ENCODE measurements at regions not wholly inside any gene's neighbourhood (a gene's known extent, or its start where the extent isn't known, plus 50 kb on each side); places are given as distances from the start of the nearest gene placed in this dataset.

- no peak for DNase-seq
Observed at GRCh38 chr9:118215549-118215948, 511.3 kb downstream of the TLR4 start.

- no peak for DNase-seq
Observed at GRCh38 chr9:118222375-118222774, 518.2 kb downstream of the TLR4 start.

GRCh38 chr9:118223111-118223510 lies 518.9 kb downstream of the TLR4 start:
- no peak for DNase-seq

GRCh38 chr9:118230329-118230728 lies 526.1 kb downstream of the TLR4 start:
- DNase-seq, result no peak

GRCh38 chr9:118236625-118237024 lies 532.4 kb downstream of the TLR4 start:
- no peak for DNase-seq

- DNase-seq, result no peak
Observed at GRCh38 chr9:118238139-118238538, 533.9 kb downstream of the TLR4 start.

- DNase-seq, result no peak
Observed at GRCh38 chr9:118252027-118252426, 547.8 kb downstream of the TLR4 start.

GRCh38 chr9:118262191-118262590 lies 558.0 kb downstream of the TLR4 start:
- DNase-seq, result no peak

- DNase-seq, result no peak
Observed at GRCh38 chr9:118263949-118264348, 559.7 kb downstream of the TLR4 start.

GRCh38 chr9:118268046-118268445 lies 563.8 kb downstream of the TLR4 start:
- DNase-seq, result no peak

- no peak for DNase-seq
Observed at GRCh38 chr9:118269623-118270022, 565.4 kb downstream of the TLR4 start.

GRCh38 chr9:118271331-118271730 lies 567.1 kb downstream of the TLR4 start:
- no peak for DNase-seq

- no peak for DNase-seq
Observed at GRCh38 chr9:118271936-118272335, 567.7 kb downstream of the TLR4 start.

- no peak for DNase-seq
Observed at GRCh38 chr9:118273048-118273447, 568.8 kb downstream of the TLR4 start.

- DNase-seq, result no peak
Observed at GRCh38 chr9:118276784-118277183, 572.6 kb downstream of the TLR4 start.

GRCh38 chr9:118281772-118282171 lies 577.6 kb downstream of the TLR4 start:
- DNase-seq, result no peak

- DNase-seq, result no peak
Observed at GRCh38 chr9:118283488-118283887, 579.3 kb downstream of the TLR4 start.

- no peak for DNase-seq
Observed at GRCh38 chr9:118290116-118290515, 585.9 kb downstream of the TLR4 start.

- no peak for DNase-seq
Observed at GRCh38 chr9:118295413-118295812, 591.2 kb downstream of the TLR4 start.

- DNase-seq, result no peak
Observed at GRCh38 chr9:118302721-118303120, 598.5 kb downstream of the TLR4 start.

GRCh38 chr9:118303216-118303615 lies 599.0 kb downstream of the TLR4 start:
- no peak for DNase-seq

- no peak for DNase-seq
Observed at GRCh38 chr9:118305331-118305730, 601.1 kb downstream of the TLR4 start.

GRCh38 chr9:118306801-118307200 lies 602.6 kb downstream of the TLR4 start:
- DNase-seq, result no peak

GRCh38 chr9:118313965-118314364 lies 609.8 kb downstream of the TLR4 start:
- DNase-seq, result no peak

GRCh38 chr9:118316831-118317343 lies 612.7 kb downstream of the TLR4 start:
- no peak for DNase-seq
